MCF 10A (cell line): ENCODE measurements at regions not wholly inside any gene's neighbourhood (a gene's known extent, or its start where the extent isn't known, plus 50 kb on each side); places are given as distances from the start of the nearest gene placed in this dataset.

ENCODE experiments used
- BruUV-seq: library from RNA; stranded (reverse); fragments of 400-500 nt; replicated peaks from 2 replicates; lab custom pipeline; 2021; lab: Mats Ljungman, UMichigan
- CTCF ChIA-PET: fragments of 300-600 bp; sonication (Branson Sonifier 250); formaldehyde crosslinking; extraction: SDS; loops from one replicate; lab custom pipeline; 2021; ENCODE audit warnings: antibody characterized with exemption, inconsistent platforms; lab: Yijun Ruan, JAX
- POLR2A ChIA-PET: fragments of 300-600, 350-650 bp; sonication (Branson Sonifier 250); formaldehyde crosslinking; extraction: SDS; loops from one replicate; lab custom pipeline; 2020; ENCODE audit warnings: antibody characterized with exemption, inconsistent platforms; lab: Yijun Ruan, JAX
- DNase-seq: peaks from one replicate; pipeline ENCODE4 v3.0.0-alpha.2; 2018; ENCODE audit not compliant: unreplicated experiment
- H3K27ac Mint-ChIP-seq: one replicate; pipeline ENCODE4 v1.8.0; 2022; ENCODE audit warnings: mild to moderate bottlenecking, low read depth, mixed read lengths; ENCODE audit not compliant: unreplicated experiment
- H3K27me3 Mint-ChIP-seq: one replicate; pipeline ENCODE4 v1.8.0; 2022; ENCODE audit warnings: mixed read lengths; ENCODE audit not compliant: insufficient read depth, unreplicated experiment
- H3K36me3 Mint-ChIP-seq: one replicate; pipeline ENCODE4 v1.8.0; 2022; ENCODE audit warnings: mild to moderate bottlenecking, moderate library complexity, mixed read lengths; ENCODE audit not compliant: insufficient read depth, unreplicated experiment
- H3K4me1 Mint-ChIP-seq: one replicate; pipeline ENCODE4 v1.8.0; 2022; ENCODE audit warnings: mixed read lengths; ENCODE audit not compliant: insufficient read depth, unreplicated experiment
- H3K4me3 Mint-ChIP-seq: one replicate; pipeline ENCODE4 v1.8.0; 2022; ENCODE audit warnings: mild to moderate bottlenecking, moderate library complexity, mixed read lengths; ENCODE audit not compliant: unreplicated experiment
- H3K9me3 Mint-ChIP-seq: one replicate; pipeline ENCODE4 v1.8.0; 2022; ENCODE audit warnings: mixed read lengths; ENCODE audit not compliant: unreplicated experiment
- intact Hi-C: fragments of 100-400 bp; cut with micrococcal nuclease; formaldehyde crosslinking; loops from 2 replicates; pipeline ENCODE4 v1.14.1; 2022
- TF ChIP-seq, protein P1 (sequence below): fragments of 200-600 bp; IDR thresholded peaks from one replicate; pipeline ENCODE4 v1.8.0; 2022; ENCODE audit warnings: antibody characterized with exemption, mild to moderate bottlenecking; ENCODE audit not compliant: unreplicated experiment

DNA sequence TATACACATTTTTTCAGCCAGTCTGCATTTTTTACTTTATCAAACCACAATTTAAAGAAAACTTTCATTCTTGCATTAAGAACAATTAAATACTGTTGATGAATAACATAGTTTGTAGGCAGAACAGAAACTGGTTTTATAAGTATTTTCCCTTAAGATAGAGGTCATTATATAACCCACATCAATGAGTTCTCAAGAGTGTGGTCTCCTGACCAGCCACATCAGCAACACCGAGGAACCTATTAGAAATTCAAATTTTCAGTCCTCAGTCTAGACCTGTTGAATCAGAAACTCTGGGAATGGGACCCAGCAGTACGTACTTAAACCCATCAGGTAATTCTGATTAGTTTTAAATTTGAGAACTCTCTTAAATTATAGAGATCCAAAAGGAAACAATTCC is 299.6 kb upstream of the ARSJ start:
- BruUV-seq: no TSS peak
- no peak for DNase-seq
- intact Hi-C loops: no loop called here
- ChIA-PET POLR2A (interaction anchor here (0.6 to 0.7 kb wide), 2 partner anchors 14 to 66 kb away, joined by 3 read pairs; no protein-coding TSS in a partner anchor), CTCF (interaction anchor here (0.6 kb wide), 1 partner anchor 406 kb away, joined by 3 read pairs; no protein-coding TSS in a partner anchor)
- no peaks in the 10 kb centered on the region for H3K27me3 Mint-ChIP-seq
- TF ChIP-seq, protein P1, sequence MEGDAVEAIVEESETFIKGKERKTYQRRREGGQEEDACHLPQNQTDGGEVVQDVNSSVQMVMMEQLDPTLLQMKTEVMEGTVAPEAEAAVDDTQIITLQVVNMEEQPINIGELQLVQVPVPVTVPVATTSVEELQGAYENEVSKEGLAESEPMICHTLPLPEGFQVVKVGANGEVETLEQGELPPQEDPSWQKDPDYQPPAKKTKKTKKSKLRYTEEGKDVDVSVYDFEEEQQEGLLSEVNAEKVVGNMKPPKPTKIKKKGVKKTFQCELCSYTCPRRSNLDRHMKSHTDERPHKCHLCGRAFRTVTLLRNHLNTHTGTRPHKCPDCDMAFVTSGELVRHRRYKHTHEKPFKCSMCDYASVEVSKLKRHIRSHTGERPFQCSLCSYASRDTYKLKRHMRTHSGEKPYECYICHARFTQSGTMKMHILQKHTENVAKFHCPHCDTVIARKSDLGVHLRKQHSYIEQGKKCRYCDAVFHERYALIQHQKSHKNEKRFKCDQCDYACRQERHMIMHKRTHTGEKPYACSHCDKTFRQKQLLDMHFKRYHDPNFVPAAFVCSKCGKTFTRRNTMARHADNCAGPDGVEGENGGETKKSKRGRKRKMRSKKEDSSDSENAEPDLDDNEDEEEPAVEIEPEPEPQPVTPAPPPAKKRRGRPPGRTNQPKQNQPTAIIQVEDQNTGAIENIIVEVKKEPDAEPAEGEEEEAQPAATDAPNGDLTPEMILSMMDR: no peak
- no peaks in the 10 kb centered on the region for H3K4me1 Mint-ChIP-seq
- no peak overlapping the region for H3K27ac Mint-ChIP-seq
- H3K9me3 Mint-ChIP-seq: peaks cover 8% of the 10 kb centered on the region
- H3K4me3 Mint-ChIP-seq: no peak overlapping the region
- H3K36me3 Mint-ChIP-seq: no peaks in the 10 kb centered on the region

DNA sequence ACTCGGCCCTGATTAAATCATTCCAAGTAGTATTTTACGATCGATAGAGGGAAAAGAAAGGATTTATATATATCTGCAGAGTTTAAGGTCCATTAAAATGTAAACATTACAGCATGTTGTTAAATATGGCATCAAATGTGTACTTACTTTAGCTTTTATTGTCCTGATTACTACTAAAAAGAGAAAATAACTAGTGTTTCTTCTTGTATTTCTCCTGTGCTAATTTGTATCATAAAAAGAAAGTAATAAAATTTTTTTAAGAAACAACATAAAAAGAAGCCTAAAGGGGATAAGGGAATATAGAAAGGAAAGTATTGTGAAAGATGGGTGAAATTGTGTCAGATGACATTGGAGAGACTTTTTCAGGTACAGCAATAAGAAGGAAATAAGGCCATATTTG is 300.3 kb upstream of the ARSJ start:
- intact Hi-C loops: no loop called here
- Mint-ChIP-seq H3K27ac (no peak overlapping the region), H3K4me1 (no peaks in the 10 kb centered on the region), H3K9me3 (peaks cover 8% of the 10 kb centered on the region), H3K36me3 (no peaks in the 10 kb centered on the region), H3K4me3 (no peak overlapping the region), H3K27me3 (no peaks in the 10 kb centered on the region)
- BruUV-seq: no TSS peak
- no peak for DNase-seq
- ChIA-PET POLR2A (no interaction called here), CTCF (interaction anchor here (0.6 kb wide), 1 partner anchor 406 kb away, joined by 3 read pairs; no protein-coding TSS in a partner anchor)
- TF ChIP-seq, protein P1: no peak

- no peaks in the 10 kb centered on the region for H3K27me3 Mint-ChIP-seq
- intact Hi-C loops: no loop called here
- ChIA-PET CTCF (no interaction called here), POLR2A (interaction anchor here (0.7 kb wide), 1 partner anchor 26 kb away, joined by 3 read pairs; no protein-coding TSS in a partner anchor)
- no peaks in the 10 kb centered on the region for H3K36me3 Mint-ChIP-seq
- H3K4me1 Mint-ChIP-seq: no peaks in the 10 kb centered on the region
- no peak for DNase-seq
- H3K9me3 Mint-ChIP-seq: peaks cover 8% of the 10 kb centered on the region
- no TSS peak for BruUV-seq
- TF ChIP-seq, protein P1: no peak
- H3K4me3 Mint-ChIP-seq: no peak overlapping the region
- no peak overlapping the region for H3K27ac Mint-ChIP-seq
Observed at GRCh38 chr4:114280645-114281044, 301.2 kb upstream of the ARSJ start.

DNA sequence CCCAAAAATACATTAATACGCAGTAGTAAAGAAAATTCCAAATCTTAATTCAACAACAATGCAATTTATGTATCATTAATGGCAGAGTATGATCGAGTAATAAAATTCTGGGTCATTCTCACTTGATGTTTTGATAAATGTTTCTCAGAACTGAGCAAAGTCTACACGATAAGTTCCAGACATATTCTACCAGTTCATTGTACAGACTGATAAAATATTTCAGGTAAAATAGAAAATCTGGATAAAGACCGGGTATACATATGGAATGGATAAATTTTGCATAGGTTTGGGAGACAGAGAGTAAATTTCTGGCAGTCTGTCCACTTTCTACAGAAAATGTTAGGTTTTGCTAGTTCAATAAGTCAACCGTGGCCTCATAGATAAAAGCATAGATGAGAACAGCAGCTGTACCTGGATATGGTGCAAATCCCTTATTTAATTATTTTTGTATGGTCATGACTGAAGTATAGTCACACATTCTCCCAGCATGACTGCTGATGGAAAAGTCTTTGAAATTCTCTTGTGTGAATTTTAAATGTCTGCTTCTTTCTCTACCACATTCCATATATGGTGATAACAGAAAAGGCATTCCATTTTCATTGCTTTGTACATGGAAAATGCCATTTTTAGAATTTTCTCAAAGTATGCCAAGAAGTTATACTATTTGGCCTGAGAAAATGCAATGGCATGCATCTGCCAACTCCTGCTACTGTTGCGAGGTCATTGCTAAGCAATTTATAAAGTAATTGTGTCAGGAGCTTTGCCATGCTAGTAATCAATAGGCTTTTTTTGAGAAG is 301.9 kb upstream of the ARSJ start:
- no peak overlapping the region for H3K27ac Mint-ChIP-seq
- POLR2A ChIA-PET: interaction anchor here (0.7 kb wide), 1 partner anchor 25 kb away, joined by 3 read pairs; no protein-coding TSS in a partner anchor
- H3K9me3 Mint-ChIP-seq: peaks cover 8% of the 10 kb centered on the region
- no peaks in the 10 kb centered on the region for H3K4me1 Mint-ChIP-seq
- no peak overlapping the region for H3K4me3 Mint-ChIP-seq
- no TSS peak for BruUV-seq
- no peaks in the 10 kb centered on the region for H3K36me3 Mint-ChIP-seq
- intact Hi-C loops: no loop called here
- H3K27me3 Mint-ChIP-seq: no peaks in the 10 kb centered on the region
- DNase-seq: no peak
- TF ChIP-seq, protein P1: no peak
- CTCF ChIA-PET: no interaction called here
